Panc1 (cell line): ENCODE measurements at regions not wholly inside any gene's neighbourhood (a gene's known extent, or its start where the extent isn't known, plus 50 kb on each side); places are given as distances from the start of the nearest gene placed in this dataset.
A peak's percentile ranks its signal among the peaks of the same experiment; 100 is the strongest.

Experiments
- ATAC-seq: fragments of 200-7000 bp; cut with Tn5 transposase; 2 replicates; pipeline ENCODE4 v1.9.1; 2020; ENCODE audit warnings: mild to moderate bottlenecking, moderate library complexity
- BruUV-seq: library from RNA; stranded (reverse); fragments of 400-500 nt; replicated peaks from 2 replicates; lab custom pipeline; 2021; lab: Mats Ljungman, UMichigan
- CTCF ChIA-PET: fragments of 300-600 bp; sonication (Branson Sonifier 250); formaldehyde crosslinking; loops from one replicate; lab custom pipeline; 2022; ENCODE audit warnings: antibody characterized with exemption; lab: Charles Lee
- POLR2A ChIA-PET: fragments of 300-600 bp; sonication (Branson Sonifier 250); formaldehyde crosslinking; loops from one replicate; lab custom pipeline; 2022; ENCODE audit warnings: antibody characterized with exemption; lab: Charles Lee
- DNase-seq: peaks from one replicate; pipeline ENCODE4 v3.0.0-alpha.2; 2010; ENCODE audit warnings: low read depth, low spot score
- H3K27ac ChIP-seq: 2 replicates; pipeline ENCODE4 v1.5.1; 2011; ENCODE audit warnings: mild to moderate bottlenecking, low read length, inconsistent platforms
- H3K27me3 ChIP-seq: fragments of 200-500 bp; sonication (Bioruptor generic); 2 replicates; pipeline ENCODE4 v1.6.0; 2014; ENCODE audit warnings: low read length, inconsistent platforms; ENCODE audit not compliant: control insufficient read depth, insufficient read depth
- H3K36me3 ChIP-seq: fragments of 200-500 bp; sonication (Bioruptor generic); 2 replicates; pipeline ENCODE4 v1.5.1; 2014; ENCODE audit warnings: inconsistent platforms, mild to moderate bottlenecking, low read length, moderate library complexity; ENCODE audit not compliant: control insufficient read depth, insufficient read depth
- H3K4me1 ChIP-seq: 2 replicates; pipeline ENCODE4 v1.5.1; 2011; ENCODE audit warnings: inconsistent platforms, mild to moderate bottlenecking, low read length, moderate library complexity; ENCODE audit not compliant: control insufficient read depth, insufficient read depth
- H3K4me3 ChIP-seq, 2 experiments: 2 replicates each; pipeline ENCODE4 v1.5.1; 2011 to 2012; ENCODE audit warnings: low read depth in 2 of 2, low read length in 2 of 2, mild to moderate bottlenecking in 2 of 2, inconsistent platforms in 1 of 2, moderate library complexity in 1 of 2
- H3K9me3 ChIP-seq: fragments of 200-500 bp; sonication (Bioruptor generic); 2 replicates; pipeline ENCODE4 v1.5.1; 2014; ENCODE audit warnings: low read depth, mild to moderate bottlenecking, inconsistent platforms, low read length, moderate library complexity; ENCODE audit not compliant: control insufficient read depth, insufficient read depth
- POLR2AphosphoS5 ChIP-seq: IDR thresholded peaks from 2 replicates; pipeline ENCODE4 v1.6.1; 2012; ENCODE audit warnings: mild to moderate bottlenecking, low read depth, low read length, moderate library complexity
- SIN3A ChIP-seq: IDR thresholded peaks from 2 replicates; pipeline ENCODE4 v1.6.1; 2012; ENCODE audit warnings: low read depth, mild to moderate bottlenecking, low read length, moderate library complexity, borderline replicate concordance; ENCODE audit not compliant: insufficient read depth
- TCF7L2 ChIP-seq: IDR thresholded peaks from 2 replicates; pipeline ENCODE4 v1.6.1; 2011; ENCODE audit warnings: mild to moderate bottlenecking, low read depth, low read length, inconsistent platforms
- in situ Hi-C: cut with HindIII; loops from 2 replicates; pipeline ENCODE4 v1.10.0; 2016; ENCODE audit warnings: low sequenced_read_pairs, low pct_unique_long_range_greater_than_20kb
- intact Hi-C: fragments of 100-400 bp; cut with micrococcal nuclease; formaldehyde crosslinking; loops from one replicate; pipeline ENCODE4 v1.10.0; 2022; ENCODE audit not compliant: unreplicated experiment
- TF ChIP-seq, protein P1 (sequence below): fragments of 450-650 bp; IDR thresholded peaks from 2 replicates; pipeline ENCODE4 v1.5.1; 2017; ENCODE audit warnings: mild to moderate bottlenecking
- TF ChIP-seq, protein P2 (sequence below), 2 experiments: IDR thresholded peaks; 2 replicates each; pipeline ENCODE4 v1.6.1; 2011 to 2012; ENCODE audit warnings: low read depth in 2 of 2, control low read depth in 1 of 2, low read length in 1 of 2, mild to moderate bottlenecking in 1 of 2, moderate library complexity in 1 of 2; ENCODE audit not compliant: insufficient read depth in 1 of 2

DNA sequence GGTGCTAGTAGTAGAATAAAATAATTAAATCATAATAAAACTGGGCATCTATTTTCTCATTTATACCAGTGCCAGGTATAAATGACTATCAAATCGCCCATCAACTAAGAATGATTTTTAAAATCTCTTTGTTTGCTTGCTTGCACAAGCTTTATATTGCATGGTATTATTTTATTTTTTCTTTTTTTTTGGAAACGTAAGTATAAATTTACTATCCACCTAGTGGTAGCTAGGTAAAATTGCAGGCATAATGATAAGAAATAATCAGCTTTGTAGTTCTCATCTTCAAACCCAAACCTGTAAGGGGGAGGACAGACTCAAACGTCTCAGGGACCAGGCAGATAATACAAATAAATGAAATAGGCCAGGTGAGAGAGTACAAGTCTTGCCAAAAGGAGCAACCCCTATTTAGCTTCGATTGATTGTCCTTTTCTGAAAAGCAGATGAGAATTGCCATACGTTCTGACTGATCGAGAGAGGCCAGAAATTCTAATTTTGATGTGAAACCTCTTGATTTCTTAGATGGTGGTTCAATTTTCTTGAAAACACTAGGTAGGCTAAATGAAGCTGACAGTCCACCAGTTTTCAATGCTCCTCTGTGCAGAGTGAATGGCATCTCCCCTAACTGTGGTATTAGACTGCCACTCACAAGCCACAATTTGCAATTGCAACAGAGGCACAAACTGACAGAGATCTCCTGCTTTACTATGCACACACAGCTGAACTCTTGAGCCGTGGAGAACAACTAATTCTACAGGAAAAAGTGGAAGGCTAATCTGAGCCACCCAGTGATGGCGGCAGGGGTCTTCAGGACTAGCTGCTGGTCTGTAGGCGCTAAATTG is 189.3 kb downstream of the DACT1 start:
- H3K4me3 ChIP-seq = no peak overlapping the region
- no peaks in the 10 kb centered on the region for H3K4me1 ChIP-seq
- CTCF ChIA-PET = no interaction called here
- no peaks in the 10 kb centered on the region for H3K27me3 ChIP-seq
- TF ChIP-seq POLR2AphosphoS5 (no peak), TCF7L2 (no peak), SIN3A (no peak)
- TF ChIP-seq, protein P1, sequence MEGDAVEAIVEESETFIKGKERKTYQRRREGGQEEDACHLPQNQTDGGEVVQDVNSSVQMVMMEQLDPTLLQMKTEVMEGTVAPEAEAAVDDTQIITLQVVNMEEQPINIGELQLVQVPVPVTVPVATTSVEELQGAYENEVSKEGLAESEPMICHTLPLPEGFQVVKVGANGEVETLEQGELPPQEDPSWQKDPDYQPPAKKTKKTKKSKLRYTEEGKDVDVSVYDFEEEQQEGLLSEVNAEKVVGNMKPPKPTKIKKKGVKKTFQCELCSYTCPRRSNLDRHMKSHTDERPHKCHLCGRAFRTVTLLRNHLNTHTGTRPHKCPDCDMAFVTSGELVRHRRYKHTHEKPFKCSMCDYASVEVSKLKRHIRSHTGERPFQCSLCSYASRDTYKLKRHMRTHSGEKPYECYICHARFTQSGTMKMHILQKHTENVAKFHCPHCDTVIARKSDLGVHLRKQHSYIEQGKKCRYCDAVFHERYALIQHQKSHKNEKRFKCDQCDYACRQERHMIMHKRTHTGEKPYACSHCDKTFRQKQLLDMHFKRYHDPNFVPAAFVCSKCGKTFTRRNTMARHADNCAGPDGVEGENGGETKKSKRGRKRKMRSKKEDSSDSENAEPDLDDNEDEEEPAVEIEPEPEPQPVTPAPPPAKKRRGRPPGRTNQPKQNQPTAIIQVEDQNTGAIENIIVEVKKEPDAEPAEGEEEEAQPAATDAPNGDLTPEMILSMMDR = peak; percentile 36; the same call in 1 of the 2 replicates
- in situ Hi-C loops (no loop called here), intact Hi-C loops (loop anchor here (5.0 kb wide), 1 partner anchor 325 kb away; no protein-coding TSS in a partner anchor)
- no peaks in the 10 kb centered on the region for H3K36me3 ChIP-seq
- no peaks in the 10 kb centered on the region for H3K9me3 ChIP-seq
- DNase-seq (no peak), ATAC-seq (no peak)
- POLR2A ChIA-PET = no interaction called here
- no TSS peak for BruUV-seq
- H3K27ac ChIP-seq = no peak overlapping the region

DNA sequence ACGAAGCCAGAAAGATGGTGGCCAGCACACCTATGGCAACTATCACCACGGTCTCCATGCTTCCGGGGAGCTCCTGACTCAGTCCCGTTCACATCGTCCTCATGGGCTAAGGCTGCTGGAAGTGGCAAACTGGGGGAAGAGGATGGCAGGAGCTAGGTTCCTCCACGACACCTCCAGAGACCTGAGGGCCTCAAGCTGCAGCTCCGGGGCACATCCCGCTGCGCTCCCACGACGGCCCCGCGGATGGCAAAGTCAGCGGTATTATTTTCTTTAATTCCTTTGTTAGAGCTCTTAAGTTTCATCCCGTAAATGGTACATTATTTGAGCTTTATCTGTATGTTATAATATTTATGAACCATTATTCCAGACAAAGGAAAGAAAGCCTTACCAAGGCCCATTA is 190.5 kb downstream of the DACT1 start:
- no peak for DNase-seq
- Histone ChIP-seq H3K27ac (no peak overlapping the region), H3K4me3 (no peak overlapping the region), H3K9me3 (no peaks in the 10 kb centered on the region), H3K36me3 (no peaks in the 10 kb centered on the region), H3K4me1 (no peaks in the 10 kb centered on the region), H3K27me3 (no peaks in the 10 kb centered on the region)
- POLR2A ChIA-PET = no interaction called here
- CTCF ChIA-PET = no interaction called here
- intact Hi-C loops (loop anchor here (5.0 kb wide), 1 partner anchor 326 kb away; no protein-coding TSS in a partner anchor), in situ Hi-C loops (no loop called here)
- no TSS peak for BruUV-seq
- ATAC-seq = no peak
- TF ChIP-seq POLR2AphosphoS5 (no peak), SIN3A (no peak), TCF7L2 (no peak)
- TF ChIP-seq, protein P2, sequence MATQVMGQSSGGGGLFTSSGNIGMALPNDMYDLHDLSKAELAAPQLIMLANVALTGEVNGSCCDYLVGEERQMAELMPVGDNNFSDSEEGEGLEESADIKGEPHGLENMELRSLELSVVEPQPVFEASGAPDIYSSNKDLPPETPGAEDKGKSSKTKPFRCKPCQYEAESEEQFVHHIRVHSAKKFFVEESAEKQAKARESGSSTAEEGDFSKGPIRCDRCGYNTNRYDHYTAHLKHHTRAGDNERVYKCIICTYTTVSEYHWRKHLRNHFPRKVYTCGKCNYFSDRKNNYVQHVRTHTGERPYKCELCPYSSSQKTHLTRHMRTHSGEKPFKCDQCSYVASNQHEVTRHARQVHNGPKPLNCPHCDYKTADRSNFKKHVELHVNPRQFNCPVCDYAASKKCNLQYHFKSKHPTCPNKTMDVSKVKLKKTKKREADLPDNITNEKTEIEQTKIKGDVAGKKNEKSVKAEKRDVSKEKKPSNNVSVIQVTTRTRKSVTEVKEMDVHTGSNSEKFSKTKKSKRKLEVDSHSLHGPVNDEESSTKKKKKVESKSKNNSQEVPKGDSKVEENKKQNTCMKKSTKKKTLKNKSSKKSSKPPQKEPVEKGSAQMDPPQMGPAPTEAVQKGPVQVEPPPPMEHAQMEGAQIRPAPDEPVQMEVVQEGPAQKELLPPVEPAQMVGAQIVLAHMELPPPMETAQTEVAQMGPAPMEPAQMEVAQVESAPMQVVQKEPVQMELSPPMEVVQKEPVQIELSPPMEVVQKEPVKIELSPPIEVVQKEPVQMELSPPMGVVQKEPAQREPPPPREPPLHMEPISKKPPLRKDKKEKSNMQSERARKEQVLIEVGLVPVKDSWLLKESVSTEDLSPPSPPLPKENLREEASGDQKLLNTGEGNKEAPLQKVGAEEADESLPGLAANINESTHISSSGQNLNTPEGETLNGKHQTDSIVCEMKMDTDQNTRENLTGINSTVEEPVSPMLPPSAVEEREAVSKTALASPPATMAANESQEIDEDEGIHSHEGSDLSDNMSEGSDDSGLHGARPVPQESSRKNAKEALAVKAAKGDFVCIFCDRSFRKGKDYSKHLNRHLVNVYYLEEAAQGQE (IDR thresholded peaks at IDR 0.05; ENCODE audit: insufficient read depth in 1 of 2, low read depth in 2 of 2, low read length in 1 of 2) = no peak
- TF ChIP-seq, protein P1 = no peak
